Ramos (cell line): ENCODE measurements at regions not wholly inside any gene's neighbourhood (a gene's known extent, or its start where the extent isn't known, plus 50 kb on each side); places are given as distances from the start of the nearest gene placed in this dataset.

Experiments
- in situ Hi-C: fragments of 300-500 bp; cut with MboI; formaldehyde crosslinking; loops from one replicate; pipeline ENCODE4 v1.14.3; 2022; ENCODE audit warnings: low sequenced_read_pairs; ENCODE audit not compliant: unreplicated experiment

DNA sequence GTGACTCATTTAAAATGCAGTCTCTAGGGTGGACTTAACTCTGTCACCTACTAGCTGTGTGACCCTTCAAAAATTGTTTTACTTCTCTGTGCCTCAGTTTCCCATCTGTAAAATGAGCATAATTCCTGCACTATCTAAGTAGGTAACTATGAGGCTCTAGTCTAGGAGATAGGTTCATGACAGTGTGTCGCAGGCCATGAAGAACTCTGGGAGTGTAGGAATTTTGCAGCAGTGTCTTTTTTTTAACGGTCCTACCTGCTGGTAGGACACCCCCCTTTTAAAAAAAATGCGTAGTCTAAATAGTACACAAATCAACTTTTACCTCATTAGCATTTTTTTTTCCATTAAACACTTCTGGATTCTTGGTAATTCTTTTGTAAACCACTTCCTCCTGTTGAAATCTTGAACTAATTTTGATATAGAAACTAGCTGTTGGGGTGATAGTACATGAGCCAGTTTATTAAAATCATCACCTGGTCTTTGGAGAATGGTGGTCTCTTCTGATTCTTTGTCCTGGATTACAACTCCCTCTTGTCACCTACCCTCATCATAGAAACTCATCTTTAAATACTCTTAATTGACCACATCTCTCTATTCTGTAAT, 86.0 kb upstream of the SLC38A2 start:
- in situ Hi-C loops = no loop called here

DNA sequence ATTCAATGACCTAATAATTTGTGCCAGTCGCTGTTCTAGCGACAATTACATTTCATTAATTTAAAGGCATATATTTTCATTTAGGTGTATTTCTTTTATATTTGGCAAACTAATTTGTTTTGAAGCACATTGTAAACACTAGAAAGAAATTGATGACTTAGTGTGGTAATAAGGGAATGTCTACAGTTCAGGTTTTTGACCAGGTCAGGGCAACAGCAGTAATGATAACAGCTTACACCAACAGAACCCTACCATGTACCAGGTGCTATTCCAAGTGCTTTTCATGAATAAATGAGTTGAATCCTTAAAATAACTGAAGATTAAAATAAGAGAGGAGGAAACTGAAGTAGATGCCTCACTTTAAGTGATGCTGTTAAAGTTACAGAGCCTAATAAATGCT, 85.4 kb upstream of the SLC38A2 start:
- in situ Hi-C loops = no loop called here

DNA sequence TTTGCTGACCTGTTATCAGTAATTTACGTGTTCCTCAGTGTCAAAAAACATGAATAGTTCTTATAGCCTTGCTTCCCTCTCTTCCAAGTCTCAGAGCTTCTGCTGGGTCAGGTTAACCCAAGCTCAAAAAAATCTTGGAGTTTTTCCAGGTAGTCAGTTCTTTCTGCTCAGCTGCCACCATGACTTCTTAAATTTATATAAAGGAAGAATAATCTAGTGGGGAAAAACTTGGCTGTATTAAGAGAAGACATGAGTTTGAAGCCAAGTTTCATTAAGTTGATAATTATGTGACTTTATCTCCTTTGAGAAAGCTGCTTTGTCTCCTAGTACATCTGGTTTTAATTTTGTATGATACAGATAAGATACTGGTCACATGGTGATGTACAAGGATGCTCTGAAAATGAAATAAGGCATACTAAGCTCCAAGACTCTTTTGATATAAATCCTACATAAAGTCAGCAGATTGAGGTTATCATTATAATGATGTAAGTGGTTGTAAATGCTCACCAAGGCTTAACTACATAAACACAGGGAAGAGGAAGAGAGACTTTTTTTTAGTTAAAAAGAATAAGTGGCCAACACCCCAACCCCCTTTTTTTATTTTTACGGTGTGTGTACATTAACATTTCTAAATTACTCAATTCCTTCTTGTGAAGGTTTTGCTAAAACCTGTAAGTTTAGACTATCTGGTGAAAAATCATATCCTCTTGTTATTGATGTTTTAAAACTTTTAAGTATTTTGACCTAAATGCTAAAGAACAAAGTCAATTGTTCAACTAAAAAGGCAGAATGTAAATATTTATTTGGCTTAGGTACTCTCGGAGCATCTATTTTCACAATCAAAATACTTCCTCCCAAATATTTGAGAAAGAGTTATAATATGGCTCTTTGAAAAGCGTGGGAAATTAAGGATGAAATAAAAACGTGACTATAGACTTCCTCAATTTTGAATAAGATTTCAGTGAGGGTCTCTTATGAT, 84.1 kb upstream of the SLC38A2 start:
- in situ Hi-C loops = no loop called here

DNA sequence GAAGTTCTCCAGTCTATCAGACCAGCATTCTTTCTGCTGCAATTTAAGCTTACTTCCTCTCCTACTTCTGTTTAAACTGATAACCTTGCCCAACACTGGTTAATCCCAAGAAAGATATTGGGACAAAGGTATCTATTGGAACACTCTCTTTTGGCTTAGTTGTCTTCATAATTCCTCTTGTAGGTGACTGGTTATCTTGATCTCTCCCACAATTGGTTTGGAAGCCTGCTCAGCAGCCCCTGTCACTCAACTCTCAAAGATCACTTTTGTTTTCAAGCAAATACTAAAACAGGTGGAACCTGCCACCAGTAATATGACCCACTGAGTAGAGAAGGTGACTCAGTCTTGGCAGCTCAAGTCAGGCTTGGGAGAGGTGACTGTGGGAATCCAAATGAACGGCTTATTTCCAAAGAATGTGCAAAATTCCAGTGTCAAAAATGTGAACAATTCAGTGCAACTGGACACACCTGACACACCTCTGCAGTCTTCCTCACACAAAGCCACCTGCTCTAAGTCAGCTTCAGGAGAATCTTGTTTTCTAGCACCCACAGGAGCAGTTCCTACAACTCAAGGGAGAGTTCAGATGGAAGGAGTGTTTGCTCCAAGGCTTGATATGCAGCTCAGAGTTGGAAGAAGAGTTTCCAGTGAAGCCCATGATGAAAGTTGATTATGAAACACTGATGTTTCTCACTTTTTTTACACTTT, 83.2 kb upstream of the SLC38A2 start:
- in situ Hi-C loops = no loop called here

DNA sequence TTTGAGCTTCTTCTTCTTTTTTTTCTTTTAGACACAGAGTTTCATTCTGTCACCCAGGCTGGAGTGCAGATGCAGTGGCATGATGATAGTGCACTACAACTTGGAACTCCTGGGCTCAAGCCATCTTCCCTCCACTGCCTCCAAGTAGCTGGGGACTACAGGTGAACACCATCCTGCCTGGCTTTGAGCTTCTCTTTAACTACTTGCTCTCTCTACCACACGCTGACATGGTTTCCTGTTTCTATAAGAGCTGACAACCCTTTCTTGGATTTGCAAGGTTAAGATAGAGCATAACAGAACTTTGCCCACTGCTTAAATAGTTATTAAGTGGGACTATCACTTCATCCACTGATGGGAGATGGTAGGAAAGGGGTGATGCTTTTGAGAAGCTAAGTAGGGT, 82.4 kb upstream of the SLC38A2 start:
- in situ Hi-C loops = no loop called here

DNA sequence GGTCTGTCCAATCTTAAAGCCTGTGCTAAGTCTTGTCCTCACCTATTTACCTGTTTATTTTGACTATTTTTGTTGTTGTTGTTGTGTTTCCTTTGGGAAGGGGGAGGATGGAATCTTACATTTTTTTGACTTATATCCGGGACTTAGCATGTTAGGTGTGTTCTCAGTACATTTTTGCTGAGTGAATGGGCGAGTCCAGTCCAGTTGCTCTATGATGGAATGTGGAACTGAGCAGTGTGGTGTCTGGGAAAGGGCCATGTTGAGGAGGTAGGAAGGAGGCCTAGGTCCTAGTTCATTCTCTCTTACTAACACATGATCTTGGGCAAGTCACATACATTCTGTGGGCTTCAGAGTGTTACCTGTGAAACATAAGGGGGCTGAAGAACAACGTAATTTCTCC, 80.9 kb upstream of the SLC38A2 start:
- in situ Hi-C loops = no loop called here

DNA sequence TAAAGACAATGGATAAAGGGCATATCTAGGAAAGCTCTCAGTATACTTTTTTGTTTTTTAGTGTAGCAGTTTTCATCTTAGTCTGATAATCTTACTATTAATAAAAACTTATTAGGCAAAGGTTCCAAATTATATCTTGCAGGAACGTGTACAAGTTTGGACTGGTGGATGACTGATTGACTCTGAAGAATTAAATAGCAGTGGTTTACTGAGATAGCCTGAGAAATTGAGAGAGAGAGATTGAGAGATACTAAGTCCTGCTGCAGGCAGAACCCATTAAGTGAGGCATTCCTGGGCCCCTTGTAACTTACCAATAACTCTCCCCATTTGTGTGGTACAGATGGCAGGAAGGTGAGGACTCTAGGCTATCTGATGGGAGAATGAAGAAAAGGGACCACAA, 80.2 kb upstream of the SLC38A2 start:
- in situ Hi-C loops = no loop called here

DNA sequence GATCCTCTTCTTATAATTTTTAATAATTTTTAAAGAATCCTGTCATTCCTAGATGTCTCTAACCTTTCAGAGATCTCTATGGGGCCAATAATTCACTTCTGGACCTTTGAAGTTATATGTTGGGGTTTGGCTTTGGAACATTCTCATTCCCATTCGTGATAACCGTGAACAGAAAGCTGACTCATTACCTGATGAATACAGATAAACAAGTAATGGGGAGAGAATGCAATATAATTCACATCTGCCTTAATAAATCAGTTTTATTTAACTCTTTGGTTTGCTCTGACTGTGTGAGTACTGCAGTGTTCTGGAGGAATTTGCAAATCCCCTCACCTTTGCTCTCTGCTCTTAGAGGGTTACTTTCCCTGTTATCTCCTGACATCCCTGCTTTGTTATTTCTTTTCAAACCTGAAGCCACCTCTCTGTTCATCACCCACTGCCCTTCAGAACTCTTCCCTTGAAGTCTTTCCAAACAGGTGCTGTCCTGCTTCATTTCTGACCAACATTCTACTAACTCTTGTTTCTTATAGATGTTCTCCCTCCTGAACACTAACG, 79.6 kb upstream of the SLC38A2 start:
- in situ Hi-C loops = no loop called here

DNA sequence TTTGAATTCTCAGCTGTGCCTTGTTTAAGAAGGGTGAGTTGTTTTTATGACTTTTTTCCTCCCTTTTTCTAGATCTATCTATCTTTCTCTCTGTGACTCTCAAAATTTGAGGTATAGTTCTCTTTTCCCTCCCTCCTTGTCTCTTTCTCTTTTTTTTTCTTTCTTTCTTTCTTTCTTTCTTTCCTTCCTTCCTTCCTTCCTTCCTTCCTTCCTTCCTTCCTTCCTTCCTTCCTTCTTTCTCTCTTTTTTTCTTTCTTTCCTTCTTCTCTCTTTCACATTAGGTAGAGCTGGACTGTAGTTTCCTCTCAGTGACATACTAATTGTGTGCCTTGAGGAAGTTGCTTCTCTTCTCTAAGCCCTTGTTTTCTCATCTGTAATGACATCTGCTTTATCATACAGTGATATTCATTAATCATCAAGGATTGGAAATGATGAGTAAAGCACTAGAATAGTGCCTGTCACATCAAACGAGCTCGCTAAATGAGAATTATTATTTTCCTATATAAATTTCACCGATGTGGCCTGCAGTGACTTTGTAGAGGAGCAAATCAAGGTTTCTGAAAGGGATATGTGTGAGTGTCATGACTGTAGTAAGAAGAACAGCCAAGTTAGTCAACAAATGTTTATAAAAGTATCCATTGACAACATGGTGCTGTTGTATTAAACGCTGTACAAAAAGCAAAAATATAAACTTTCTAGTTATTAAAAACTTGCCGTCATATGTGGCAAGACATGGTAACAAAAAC, 78.9 kb upstream of the SLC38A2 start:
- in situ Hi-C loops = no loop called here

DNA sequence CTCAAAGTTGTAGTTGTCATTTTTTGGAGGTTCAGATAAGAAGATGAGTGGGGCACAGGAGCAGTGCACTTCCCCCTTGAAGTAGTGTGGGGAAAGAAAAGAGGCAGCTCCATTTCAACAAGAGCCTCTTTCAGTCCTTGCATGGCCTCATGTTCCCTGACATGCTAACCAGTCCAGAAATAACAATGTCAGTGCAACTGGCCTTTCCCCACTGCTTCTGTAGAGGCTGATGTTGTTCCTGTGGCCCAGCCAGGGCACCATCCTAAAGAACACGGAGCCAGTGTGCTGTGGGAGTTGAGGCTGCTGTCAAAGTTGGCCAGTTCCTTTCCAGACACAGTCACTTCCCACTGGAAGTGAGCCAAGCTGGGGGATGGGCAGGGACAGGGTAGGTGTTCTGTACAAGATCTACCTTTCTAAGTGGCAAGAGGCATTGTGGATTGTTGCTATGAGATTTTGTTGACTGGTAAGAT, 77.7 kb upstream of the SLC38A2 start:
- in situ Hi-C loops = no loop called here

DNA sequence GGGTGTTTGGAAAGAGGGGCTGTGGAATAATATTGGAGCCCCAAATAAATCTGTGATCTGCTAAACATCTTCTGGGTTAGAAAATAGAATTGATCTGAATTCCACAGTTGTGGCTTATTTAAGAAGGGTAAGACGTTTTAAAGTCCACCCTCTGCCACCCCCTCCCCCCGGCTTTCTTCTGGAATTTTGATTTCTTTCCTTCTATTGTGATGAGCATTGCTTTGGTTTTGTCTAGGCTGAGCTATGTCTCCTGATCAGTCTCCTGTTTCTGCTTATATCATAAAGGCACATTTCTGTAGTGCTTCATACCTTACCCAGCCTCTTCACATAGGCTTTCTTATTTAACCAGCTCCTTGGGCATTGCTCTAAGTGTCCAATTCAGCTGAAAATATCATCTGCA, 77.3 kb upstream of the SLC38A2 start:
- in situ Hi-C loops = no loop called here

DNA sequence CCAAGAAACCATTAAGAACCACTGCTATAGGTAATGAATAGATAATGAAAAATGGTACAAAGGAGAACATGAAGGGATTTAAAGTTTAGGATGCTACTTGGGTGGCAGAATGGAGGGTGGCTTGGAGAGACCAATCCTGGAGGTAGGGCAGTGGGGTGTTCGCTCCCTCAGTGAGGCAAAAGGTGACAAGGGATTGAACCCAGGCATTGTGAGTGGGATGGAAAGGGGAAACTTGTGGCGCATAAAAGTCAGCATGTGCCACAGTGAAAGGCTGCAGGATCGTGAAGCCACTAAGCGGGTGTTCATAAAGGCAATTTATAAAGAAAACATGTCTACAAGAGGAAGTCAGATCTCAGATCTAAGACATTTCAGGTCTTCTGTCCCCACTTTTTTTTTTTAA, 76.7 kb upstream of the SLC38A2 start:
- in situ Hi-C loops = no loop called here

DNA sequence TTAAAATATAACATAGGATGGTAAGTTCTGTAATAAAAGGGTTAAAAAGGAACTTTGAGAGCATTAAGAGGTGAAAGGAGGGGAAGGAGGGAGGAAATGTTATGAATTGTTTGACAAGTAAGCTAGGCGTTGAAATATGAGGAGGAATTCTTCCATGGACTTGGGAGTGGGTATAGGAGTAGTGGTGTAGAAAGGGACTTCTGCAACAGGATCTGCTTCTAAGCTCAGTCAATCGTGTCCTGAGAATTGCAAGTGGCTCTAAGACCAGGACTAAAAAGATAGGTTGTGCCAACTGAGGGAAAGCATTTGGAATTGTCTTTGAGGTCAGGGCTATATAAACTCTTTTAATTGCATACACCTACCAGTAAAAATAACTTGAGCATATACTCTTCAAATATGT, 74.1 kb upstream of the SLC38A2 start:
- in situ Hi-C loops = no loop called here

DNA sequence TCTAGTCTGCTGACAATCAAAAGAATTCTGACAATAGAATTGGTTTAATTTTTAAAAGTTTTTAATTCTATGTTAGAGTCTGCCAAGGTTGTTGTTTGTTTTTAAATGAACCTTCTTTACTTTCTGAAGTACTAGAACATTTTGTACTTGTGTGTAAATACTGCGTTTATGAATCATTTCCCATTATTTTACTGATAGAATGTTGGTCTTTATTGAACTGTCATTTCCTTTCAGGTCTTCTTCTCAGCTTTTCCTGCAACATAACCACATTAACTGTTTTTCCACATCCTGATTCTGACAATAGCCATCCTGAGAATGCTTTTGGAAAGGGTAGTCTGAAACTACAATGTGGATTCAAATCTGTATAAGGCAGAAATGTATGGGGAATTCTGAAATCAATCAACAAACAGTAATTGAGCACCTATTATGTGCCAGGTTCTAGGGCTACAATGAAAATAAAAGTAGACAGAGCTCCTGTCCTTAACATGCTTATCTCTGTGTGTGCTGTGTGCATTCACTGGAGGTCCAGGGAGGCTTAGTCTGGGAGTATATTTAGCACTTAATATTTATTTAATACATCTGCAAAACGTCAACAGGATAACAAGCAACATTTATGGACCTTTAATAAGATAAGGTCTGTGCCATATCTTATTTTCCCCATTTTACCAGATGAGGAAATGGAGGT, 73.1 kb upstream of the SLC38A2 start:
- in situ Hi-C loops = no loop called here

DNA sequence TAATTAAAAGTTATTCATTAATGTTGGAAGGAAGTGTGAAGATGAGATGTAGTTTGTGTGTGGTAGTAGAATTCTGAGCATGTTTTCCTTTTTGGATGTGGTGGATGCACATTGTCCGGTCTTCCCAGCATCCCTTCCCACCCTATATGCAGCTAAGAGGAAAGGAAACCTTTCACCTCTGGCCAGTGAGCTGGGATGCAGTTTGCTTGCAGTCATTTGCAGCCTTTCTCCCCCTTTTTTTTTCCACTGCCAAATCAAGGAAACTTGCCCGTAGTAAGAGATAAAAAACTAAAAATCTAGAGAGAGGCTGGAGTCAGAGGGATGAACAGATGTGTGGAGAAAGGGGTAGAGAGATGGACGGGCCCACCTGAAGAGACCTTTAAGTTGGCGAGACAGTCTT, 72.5 kb upstream of the SLC38A2 start:
- in situ Hi-C loops = no loop called here

DNA sequence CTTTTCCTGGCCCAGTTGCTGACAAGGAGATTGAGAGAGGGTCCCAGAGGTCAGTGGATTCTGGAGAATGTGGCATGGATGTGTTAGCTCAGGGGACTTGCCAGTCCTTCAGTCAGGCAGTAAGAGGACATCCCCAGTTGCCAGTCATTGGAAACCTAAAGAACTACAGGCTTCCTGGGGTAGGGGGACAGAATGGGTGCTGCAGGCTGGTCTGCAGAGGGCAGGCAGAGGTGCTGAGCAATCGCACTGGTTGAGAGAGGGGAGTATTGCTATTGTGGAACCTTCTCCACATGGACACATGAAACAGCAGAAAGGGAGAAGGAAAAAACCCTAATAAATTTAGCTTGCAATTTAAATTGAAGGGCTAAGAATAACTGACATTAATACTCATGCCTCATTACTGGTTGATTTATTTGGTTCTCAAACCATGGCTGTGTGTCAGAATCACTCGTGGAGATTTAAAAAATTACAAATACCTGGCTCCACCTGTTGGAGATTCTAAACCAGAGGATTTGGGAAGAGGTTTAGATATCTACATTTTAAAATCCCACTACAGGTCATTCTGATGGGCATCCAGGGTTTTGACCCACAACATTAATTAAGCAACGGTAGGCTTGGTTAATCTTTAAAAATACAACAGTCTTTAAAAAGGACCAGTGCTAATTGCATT, 71.2 kb upstream of the SLC38A2 start:
- in situ Hi-C loops = no loop called here

DNA sequence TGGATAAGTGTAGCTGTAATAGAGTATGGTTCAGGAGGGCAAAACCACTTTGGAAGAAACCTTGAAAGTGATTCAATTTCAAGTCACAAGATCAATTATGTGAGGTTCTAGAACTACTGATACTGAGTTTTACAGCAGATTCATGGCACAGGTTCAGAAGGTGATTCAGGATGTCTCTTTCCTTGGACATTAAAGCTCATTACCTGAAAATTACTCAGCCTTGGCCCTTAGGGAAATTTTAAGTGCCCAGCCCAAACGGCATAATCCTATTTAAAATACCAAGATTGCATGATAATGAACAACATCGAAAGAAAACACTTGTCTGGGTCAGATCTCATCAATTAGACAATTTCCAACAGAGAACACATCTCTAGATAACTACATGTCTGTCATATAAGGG, 70.2 kb upstream of the SLC38A2 start:
- in situ Hi-C loops = no loop called here

DNA sequence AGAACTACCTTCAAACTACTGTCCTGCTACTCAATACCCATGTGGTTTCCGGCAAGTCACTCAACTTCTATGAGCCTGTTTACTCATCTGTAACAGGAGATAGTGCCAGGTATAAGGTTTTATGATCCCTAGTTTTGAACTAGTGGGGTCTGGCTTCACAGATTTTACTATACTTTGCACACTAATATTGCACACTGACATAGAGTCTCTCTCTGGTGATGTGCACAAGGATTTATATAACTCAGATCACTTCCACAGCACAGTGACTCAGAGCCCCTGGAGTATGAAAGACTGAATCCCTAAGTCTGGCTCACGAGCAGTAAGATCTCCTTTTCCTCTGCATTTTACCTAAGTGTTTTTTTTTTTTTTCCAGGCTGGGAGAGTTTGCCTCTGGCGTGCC, 69.7 kb upstream of the SLC38A2 start:
- in situ Hi-C loops = no loop called here
